Chondrocyte (in vitro differentiated cells): ENCODE measurements at regions not wholly inside any gene's neighbourhood (a gene's known extent, or its start where the extent isn't known, plus 50 kb on each side); places are given as distances from the start of the nearest gene placed in this dataset.
"Not testable (repeated sequence)": the region's sequence is repeated elsewhere in the genome, so short reads cannot be mapped to it uniquely, and the experiment has no call there.

Source experiments
- DNase-seq: peaks from one replicate; pipeline ENCODE4 v3.0.0; 2021; ENCODE audit warnings: mixed read lengths, low spot score
- H3K27ac Mint-ChIP-seq: one replicate; pipeline ENCODE4 v1.8.0; 2021; ENCODE audit warnings: mild to moderate bottlenecking, moderate library complexity, mixed read lengths; ENCODE audit not compliant: unreplicated experiment
- H3K27me3 Mint-ChIP-seq: 2 replicates; pipeline ENCODE4 v1.8.0; 2021; ENCODE audit warnings: low read depth, mixed read lengths
- H3K36me3 Mint-ChIP-seq: 2 replicates; pipeline ENCODE4 v1.8.0; 2021; ENCODE audit warnings: low read depth, mixed read lengths
- H3K4me1 Mint-ChIP-seq: 2 replicates; pipeline ENCODE4 v1.8.0; 2021; ENCODE audit warnings: low read depth, mild to moderate bottlenecking, mixed read lengths
- H3K4me3 Mint-ChIP-seq: one replicate; pipeline ENCODE4 v1.8.0; 2021; ENCODE audit warnings: mild to moderate bottlenecking, moderate library complexity, mixed read lengths; ENCODE audit not compliant: unreplicated experiment
- H3K9me3 Mint-ChIP-seq: 2 replicates; pipeline ENCODE4 v1.8.0; 2021; ENCODE audit warnings: low read depth, mixed read lengths
- TF ChIP-seq, protein P1 (sequence below): fragments of 200-600 bp; sonication (generic); IDR thresholded peaks from 2 replicates; pipeline ENCODE4 v1.5.0; 2021; ENCODE audit warnings: antibody characterized with exemption, mild to moderate bottlenecking, moderate library complexity

DNA sequence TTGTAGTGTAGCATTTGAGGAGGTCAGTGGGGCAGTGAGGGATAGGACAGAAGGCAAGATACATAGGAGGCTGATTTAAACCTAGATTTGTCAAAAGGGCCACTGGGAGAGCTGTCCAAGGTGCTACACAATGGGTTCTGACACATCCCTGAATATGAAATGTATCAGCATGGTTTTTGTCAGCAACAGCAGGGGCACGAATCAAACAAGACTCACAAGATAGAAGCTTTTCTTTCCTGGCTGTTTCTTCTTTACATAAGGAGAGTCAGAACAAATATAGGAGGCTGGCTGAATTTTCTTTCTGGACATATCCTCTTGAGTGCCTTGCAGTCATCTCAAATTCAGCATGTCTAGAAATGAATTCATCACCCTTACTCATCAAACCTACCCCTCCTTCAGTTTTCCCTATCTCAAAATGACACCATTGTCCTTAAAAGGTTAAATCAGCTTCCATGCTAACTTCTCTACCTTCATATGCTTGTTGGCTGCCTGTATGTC lies 130.5 kb downstream of the NPIPB5 start:
- no peak for DNase-seq
- Mint-ChIP-seq H3K27me3 (no peaks in the 10 kb centered on the region), H3K4me3 (no peak overlapping the region)

DNA sequence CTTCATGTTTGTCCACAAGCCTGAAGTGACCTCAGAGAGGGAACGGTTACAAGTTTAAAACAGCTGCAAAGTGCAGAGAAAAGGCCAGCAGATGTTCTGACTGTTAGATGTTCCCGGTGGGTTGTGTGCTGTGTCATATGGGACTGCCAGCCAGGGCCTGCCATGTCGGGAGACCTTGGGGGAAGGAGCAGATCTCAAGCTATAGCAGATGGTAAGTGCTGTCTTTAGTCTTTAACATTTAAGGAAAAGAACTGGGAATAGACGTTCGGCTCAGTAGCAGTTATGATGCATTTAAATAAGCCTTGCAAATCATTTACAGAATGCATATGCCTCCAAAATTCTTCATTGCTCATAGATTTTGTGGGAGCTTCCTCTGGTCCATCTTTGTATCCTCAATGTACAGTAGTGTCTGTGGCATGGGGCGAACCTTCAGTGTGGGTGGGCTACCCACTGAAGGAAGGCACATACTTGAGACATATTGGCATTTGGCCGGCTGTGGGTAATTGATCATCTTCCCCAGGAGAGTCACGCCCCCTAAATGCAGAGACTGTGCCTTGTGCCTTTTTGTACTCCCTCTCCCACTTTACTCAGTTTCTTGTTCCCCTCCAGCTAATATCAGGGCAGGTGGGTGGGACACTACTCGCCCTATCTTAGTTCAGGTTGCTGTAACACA lies 131.9 kb downstream of the NPIPB5 start:
- TF ChIP-seq, protein P1, sequence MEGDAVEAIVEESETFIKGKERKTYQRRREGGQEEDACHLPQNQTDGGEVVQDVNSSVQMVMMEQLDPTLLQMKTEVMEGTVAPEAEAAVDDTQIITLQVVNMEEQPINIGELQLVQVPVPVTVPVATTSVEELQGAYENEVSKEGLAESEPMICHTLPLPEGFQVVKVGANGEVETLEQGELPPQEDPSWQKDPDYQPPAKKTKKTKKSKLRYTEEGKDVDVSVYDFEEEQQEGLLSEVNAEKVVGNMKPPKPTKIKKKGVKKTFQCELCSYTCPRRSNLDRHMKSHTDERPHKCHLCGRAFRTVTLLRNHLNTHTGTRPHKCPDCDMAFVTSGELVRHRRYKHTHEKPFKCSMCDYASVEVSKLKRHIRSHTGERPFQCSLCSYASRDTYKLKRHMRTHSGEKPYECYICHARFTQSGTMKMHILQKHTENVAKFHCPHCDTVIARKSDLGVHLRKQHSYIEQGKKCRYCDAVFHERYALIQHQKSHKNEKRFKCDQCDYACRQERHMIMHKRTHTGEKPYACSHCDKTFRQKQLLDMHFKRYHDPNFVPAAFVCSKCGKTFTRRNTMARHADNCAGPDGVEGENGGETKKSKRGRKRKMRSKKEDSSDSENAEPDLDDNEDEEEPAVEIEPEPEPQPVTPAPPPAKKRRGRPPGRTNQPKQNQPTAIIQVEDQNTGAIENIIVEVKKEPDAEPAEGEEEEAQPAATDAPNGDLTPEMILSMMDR: no peak
- Mint-ChIP-seq H3K27ac (no peak overlapping the region), H3K9me3 (no peaks in the 10 kb centered on the region), H3K27me3 (no peaks in the 10 kb centered on the region), H3K4me1 (no peaks in the 10 kb centered on the region), H3K4me3 (no peak overlapping the region), H3K36me3 (no peaks in the 10 kb centered on the region)
- no peak for DNase-seq

More for the DNA sequence above, 130.5 kb downstream of the NPIPB5 start:
- H3K9me3 Mint-ChIP-seq: no peaks in the 10 kb centered on the region
- no peaks in the 10 kb centered on the region for H3K36me3 Mint-ChIP-seq
- TF ChIP-seq, protein P1: no peak
- H3K27ac Mint-ChIP-seq: no peak overlapping the region
- H3K4me1 Mint-ChIP-seq: no peaks in the 10 kb centered on the region

DNA sequence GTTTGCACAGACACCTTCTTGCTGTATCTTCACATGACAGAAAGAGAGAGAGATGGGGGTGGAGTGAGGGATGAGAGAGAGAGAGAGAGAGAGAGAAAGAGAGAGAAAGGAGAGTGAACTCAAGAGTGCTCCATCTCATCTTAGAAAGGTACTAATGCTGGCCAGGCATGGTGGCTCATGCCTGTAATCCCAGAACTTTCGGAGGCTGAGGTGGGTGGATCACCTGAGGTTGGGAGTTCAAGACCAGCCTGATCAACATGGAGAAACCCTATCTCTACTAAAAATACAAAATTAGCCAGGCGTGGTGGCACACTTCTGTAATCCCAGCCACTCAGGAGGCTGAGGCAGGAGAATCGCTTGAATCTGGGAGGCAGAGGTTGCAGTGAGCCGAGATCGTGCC lies 132.5 kb downstream of the NPIPB5 start:
- not testable (repeated sequence) for H3K36me3 Mint-ChIP-seq, H3K27me3 Mint-ChIP-seq, DNase-seq, H3K9me3 Mint-ChIP-seq, H3K27ac Mint-ChIP-seq, H3K4me3 Mint-ChIP-seq, H3K4me1 Mint-ChIP-seq

DNA sequence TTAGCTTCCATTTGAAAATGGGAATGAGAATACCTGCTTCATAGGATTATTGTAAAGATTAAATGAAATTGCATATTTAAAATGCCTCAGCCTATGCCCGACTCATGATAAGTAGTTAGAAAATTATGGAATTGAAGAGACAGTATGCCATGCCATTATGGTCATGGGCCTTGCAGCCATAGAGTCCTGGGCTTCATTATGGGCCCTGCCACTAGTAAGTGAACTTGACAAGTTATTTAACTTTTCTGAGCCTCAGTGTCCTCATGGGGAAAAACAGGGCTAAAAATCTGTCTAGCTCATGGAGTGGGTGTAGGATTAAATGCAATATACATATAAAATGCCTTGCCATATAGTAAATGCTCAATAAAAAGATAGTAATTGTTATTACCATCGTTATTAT lies 133.2 kb downstream of the NPIPB5 start:
- Mint-ChIP-seq H3K36me3 (no peaks in the 10 kb centered on the region), H3K9me3 (no peaks in the 10 kb centered on the region), H3K27me3 (no peaks in the 10 kb centered on the region), H3K4me3 (no peak overlapping the region), H3K4me1 (no peaks in the 10 kb centered on the region), H3K27ac (no peak overlapping the region)
- no peak for DNase-seq
- TF ChIP-seq, protein P1: no peak

DNA sequence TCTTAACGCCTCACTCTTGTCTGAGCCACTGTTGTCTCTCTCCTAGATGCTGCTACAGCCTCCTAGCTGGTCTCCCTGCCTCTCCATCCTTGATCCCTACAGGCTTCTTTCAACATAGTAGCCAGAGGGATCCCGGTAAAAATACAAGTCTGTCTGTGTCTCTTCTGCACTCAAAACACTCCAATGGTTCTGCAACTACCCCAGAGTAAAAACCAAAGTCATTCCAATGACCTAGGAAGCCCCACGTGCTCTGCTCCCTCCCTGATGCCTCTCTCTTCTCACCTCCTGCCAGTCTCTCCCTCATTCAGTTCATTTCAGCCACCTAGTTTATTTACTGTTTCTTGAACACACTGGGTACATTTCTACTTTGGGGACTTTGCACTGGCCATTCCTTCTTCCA lies 135.2 kb downstream of the NPIPB5 start:
- H3K36me3 Mint-ChIP-seq: no peaks in the 10 kb centered on the region
- no peak for DNase-seq
- no peaks in the 10 kb centered on the region for H3K9me3 Mint-ChIP-seq
- no peak overlapping the region for H3K4me3 Mint-ChIP-seq
- no peaks in the 10 kb centered on the region for H3K4me1 Mint-ChIP-seq
- no peaks in the 10 kb centered on the region for H3K27me3 Mint-ChIP-seq
- H3K27ac Mint-ChIP-seq: no peak overlapping the region
- TF ChIP-seq, protein P1: no peak

DNA sequence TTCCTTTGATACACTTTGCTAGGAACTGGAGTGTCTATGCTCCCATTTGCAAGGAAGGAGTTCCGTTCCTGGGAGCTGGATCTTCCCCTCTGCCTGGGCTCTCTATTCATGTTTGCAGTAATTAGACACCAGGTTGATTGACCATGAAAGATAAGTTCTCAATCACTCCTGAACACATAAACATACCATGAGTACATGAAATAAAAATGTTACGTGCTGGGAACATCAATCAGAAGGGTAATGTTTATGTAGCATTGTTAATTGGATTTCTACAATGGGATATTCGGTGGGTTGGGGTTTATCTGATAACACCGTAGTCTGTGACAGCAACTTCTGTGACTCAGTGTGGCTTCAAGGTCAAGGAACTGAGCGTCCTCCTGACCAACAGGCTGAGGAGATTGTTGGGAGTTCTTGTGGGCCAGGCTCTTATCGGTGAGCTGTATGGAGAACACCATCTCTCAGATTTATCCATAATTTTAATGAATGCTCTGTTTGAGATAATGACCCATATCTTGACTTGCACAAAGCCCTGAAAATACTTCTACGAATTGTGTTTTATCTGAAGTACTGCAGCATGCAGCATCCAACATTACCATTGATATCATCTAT lies 136.4 kb downstream of the NPIPB5 start:
- Mint-ChIP-seq H3K4me3 (no peak overlapping the region), H3K36me3 (no peaks in the 10 kb centered on the region), H3K27ac (no peak overlapping the region), H3K27me3 (no peaks in the 10 kb centered on the region), H3K4me1 (no peaks in the 10 kb centered on the region), H3K9me3 (no peaks in the 10 kb centered on the region)
- no peak for DNase-seq
- TF ChIP-seq, protein P1: no peak
